ENCODE measurements at regions not wholly inside any gene's neighbourhood (a gene's known extent, or its start where the extent isn't known, plus 50 kb on each side); places are given as distances from the start of the nearest gene placed in this dataset.

- H3K27me3 ChIP-seq (ENCODE audit: insufficient read depth, low read depth, low read length): no peaks in the 10 kb centered on the region
- no peak overlapping the region for H3K4me2 ChIP-seq (ENCODE audit: low read length)
- H3K9me3 ChIP-seq (ENCODE audit: low read length): no peaks in the 10 kb centered on the region
- peak overlapping the region; percentile 74 for H3K27ac ChIP-seq (ENCODE audit: low read length)
- H3K36me3 ChIP-seq (ENCODE audit: insufficient read depth, low read length): no peaks in the 10 kb centered on the region
- H2AFZ ChIP-seq (ENCODE audit: low read depth, low read length): no peak overlapping the region
- peak overlapping the region; percentile 15 for H3K9ac ChIP-seq (ENCODE audit: low read length)
- no peaks in the 10 kb centered on the region for H3K9me2 ChIP-seq (ENCODE audit: insufficient read depth, low read length)
- peak overlapping the region; percentile 7 for H3K4me3 ChIP-seq (ENCODE audit: low read length)
- peak; percentile 61 for TF ChIP-seq POLR2AphosphoS5 (IDR thresholded peaks at IDR 0.05)
- peak; percentile 86 for TF ChIP-seq REST (IDR thresholded peaks at IDR 0.05; ENCODE audit: borderline replicate concordance)
- no peak for TF ChIP-seq SMC3 (conservative IDR thresholded peaks at IDR 0.05; ENCODE audit: poor library complexity)
- no peak for TF ChIP-seq EZH2 (IDR thresholded peaks at IDR 0.05; ENCODE audit: borderline replicate concordance, insufficient read depth, low read length, poor library complexity, severe bottlenecking)
- TF ChIP-seq EP300 (conservative IDR thresholded peaks at IDR 0.05; ENCODE audit: poor library complexity, severe bottlenecking): peak; percentile 63
- no peaks in the 10 kb centered on the region for H3F3A ChIP-seq (ENCODE audit: insufficient read depth, low read length, poor library complexity, severe bottlenecking)
- no peaks in the 10 kb centered on the region for H3K79me2 ChIP-seq (replicated peaks; ENCODE audit: insufficient read depth, low read length)
- no peaks in the 10 kb centered on the region for H4K20me1 ChIP-seq (ENCODE audit: insufficient read depth)
Observed at GRCh38 chr2:33723329-33723728, 124.2 kb upstream of the FAM98A start.

- H3K36me3 ChIP-seq (ENCODE audit: insufficient read depth, low read length): no peaks in the 10 kb centered on the region
- H3K4me2 ChIP-seq (ENCODE audit: low read length): no peak overlapping the region
- H3K9me3 ChIP-seq (ENCODE audit: low read length): no peaks in the 10 kb centered on the region
- no peaks in the 10 kb centered on the region for H3K27me3 ChIP-seq (ENCODE audit: insufficient read depth, low read depth, low read length)
- no peak overlapping the region for H3K9ac ChIP-seq (ENCODE audit: low read length)
- no peaks in the 10 kb centered on the region for H3K79me2 ChIP-seq (replicated peaks; ENCODE audit: insufficient read depth, low read length)
- H2AFZ ChIP-seq (ENCODE audit: low read depth, low read length): no peak overlapping the region
- H3K9me2 ChIP-seq (ENCODE audit: insufficient read depth, low read length): no peaks in the 10 kb centered on the region
- H3K4me3 ChIP-seq (ENCODE audit: low read length): no peak overlapping the region
- no peaks in the 10 kb centered on the region for H3F3A ChIP-seq (ENCODE audit: insufficient read depth, low read length, poor library complexity, severe bottlenecking)
- H4K20me1 ChIP-seq (ENCODE audit: insufficient read depth): no peaks in the 10 kb centered on the region
- no peak overlapping the region for H3K27ac ChIP-seq (ENCODE audit: low read length)
- TF ChIP-seq RAD21 (conservative IDR thresholded peaks at IDR 0.05): no peak
Observed at GRCh38 chr2:33719067-33719466, 120.0 kb upstream of the FAM98A start.

- H3K9me3 ChIP-seq (ENCODE audit: low read length): no peaks in the 10 kb centered on the region
- no peaks in the 10 kb centered on the region for H3K9me2 ChIP-seq (ENCODE audit: insufficient read depth, low read length)
- no peaks in the 10 kb centered on the region for H3F3A ChIP-seq (ENCODE audit: insufficient read depth, low read length, poor library complexity, severe bottlenecking)
- H3K27me3 ChIP-seq (ENCODE audit: insufficient read depth, low read depth, low read length): no peaks in the 10 kb centered on the region
- no peak overlapping the region for H3K9ac ChIP-seq (ENCODE audit: low read length)
- H2AFZ ChIP-seq (ENCODE audit: low read depth, low read length): no peak overlapping the region
- no peaks in the 10 kb centered on the region for H4K20me1 ChIP-seq (ENCODE audit: insufficient read depth)
- no peak overlapping the region for H3K4me2 ChIP-seq (ENCODE audit: low read length)
- H3K36me3 ChIP-seq (ENCODE audit: insufficient read depth, low read length): no peaks in the 10 kb centered on the region
- no peak overlapping the region for H3K4me3 ChIP-seq (ENCODE audit: low read length)
- no peak overlapping the region for H3K27ac ChIP-seq (ENCODE audit: low read length)
- H3K79me2 ChIP-seq (replicated peaks; ENCODE audit: insufficient read depth, low read length): no peaks in the 10 kb centered on the region
- TF ChIP-seq, protein P1, sequence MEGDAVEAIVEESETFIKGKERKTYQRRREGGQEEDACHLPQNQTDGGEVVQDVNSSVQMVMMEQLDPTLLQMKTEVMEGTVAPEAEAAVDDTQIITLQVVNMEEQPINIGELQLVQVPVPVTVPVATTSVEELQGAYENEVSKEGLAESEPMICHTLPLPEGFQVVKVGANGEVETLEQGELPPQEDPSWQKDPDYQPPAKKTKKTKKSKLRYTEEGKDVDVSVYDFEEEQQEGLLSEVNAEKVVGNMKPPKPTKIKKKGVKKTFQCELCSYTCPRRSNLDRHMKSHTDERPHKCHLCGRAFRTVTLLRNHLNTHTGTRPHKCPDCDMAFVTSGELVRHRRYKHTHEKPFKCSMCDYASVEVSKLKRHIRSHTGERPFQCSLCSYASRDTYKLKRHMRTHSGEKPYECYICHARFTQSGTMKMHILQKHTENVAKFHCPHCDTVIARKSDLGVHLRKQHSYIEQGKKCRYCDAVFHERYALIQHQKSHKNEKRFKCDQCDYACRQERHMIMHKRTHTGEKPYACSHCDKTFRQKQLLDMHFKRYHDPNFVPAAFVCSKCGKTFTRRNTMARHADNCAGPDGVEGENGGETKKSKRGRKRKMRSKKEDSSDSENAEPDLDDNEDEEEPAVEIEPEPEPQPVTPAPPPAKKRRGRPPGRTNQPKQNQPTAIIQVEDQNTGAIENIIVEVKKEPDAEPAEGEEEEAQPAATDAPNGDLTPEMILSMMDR (IDR thresholded peaks at IDR 0.05; ENCODE audit: poor library complexity, severe bottlenecking): no peak
- no peak for TF ChIP-seq MXI1 (conservative IDR thresholded peaks at IDR 0.05; ENCODE audit: poor library complexity, severe bottlenecking)
- TF ChIP-seq POLR2AphosphoS5 (IDR thresholded peaks at IDR 0.05): no peak
- TF ChIP-seq REST (IDR thresholded peaks at IDR 0.05; ENCODE audit: borderline replicate concordance): no peak
- TF ChIP-seq SMC3 (conservative IDR thresholded peaks at IDR 0.05; ENCODE audit: poor library complexity): no peak
- no peak for TF ChIP-seq TAF1 (IDR thresholded peaks at IDR 0.05; ENCODE audit: low read depth)
- TF ChIP-seq RAD21 (conservative IDR thresholded peaks at IDR 0.05): no peak
- TF ChIP-seq EZH2 (IDR thresholded peaks at IDR 0.05; ENCODE audit: borderline replicate concordance, insufficient read depth, low read length, poor library complexity, severe bottlenecking): no peak
Observed at GRCh38 chr2:33712674-33713073, 113.6 kb upstream of the FAM98A start.
